Peyer's patch (tissue), 4 donors: ENCODE measurements at regions not wholly inside any gene's neighbourhood (a gene's known extent, or its start where the extent isn't known, plus 50 kb on each side); places are given as distances from the start of the nearest gene placed in this dataset.
"Not testable (repeated sequence)": the region's sequence is repeated elsewhere in the genome, so short reads cannot be mapped to it uniquely, and the experiment has no call there.

Experiments
- POLR2A ChIP-seq, 2 donors: fragments of 450-650 bp; IDR thresholded peaks; one replicate each; pipeline ENCODE4 v1.5.1; 2017; ENCODE audit warnings: antibody characterized with exemption in 2 of 2, mild to moderate bottlenecking in 2 of 2, moderate library complexity in 2 of 2
- TF ChIP-seq, protein P1 (sequence below), 6 experiments: fragments of 450-650 bp in 4 of 6; fragments of 200-600 bp in 2 of 6; sonication (generic) in 1 of 6; IDR thresholded peaks; one replicate each; pipeline ENCODE4 v1.5.1; 2017 to 2019; ENCODE audit warnings: antibody characterized with exemption in 6 of 6, mild to moderate bottlenecking in 3 of 6, moderate library complexity in 1 of 6

DNA sequence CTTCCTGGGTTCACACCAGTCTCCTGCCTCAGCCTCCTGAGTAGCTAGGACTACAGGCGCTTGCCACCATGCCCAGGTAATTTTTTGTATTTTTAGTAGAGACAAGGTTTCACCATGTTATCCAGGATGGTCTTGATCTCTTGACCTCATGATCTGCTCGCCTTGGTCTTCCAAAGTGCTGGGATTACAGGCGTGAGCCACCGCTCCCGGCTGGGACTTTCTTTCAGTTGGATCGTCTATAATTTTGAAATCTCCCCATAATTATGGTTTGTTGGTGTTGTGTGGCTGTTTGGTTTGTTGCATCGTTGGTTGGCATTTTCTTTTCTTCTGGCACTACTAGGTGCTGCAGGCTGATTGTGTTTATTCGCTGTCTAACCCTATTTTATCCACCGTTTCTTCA is 343.6 kb upstream of the NPAP1 start:
- TF ChIP-seq, protein P1, sequence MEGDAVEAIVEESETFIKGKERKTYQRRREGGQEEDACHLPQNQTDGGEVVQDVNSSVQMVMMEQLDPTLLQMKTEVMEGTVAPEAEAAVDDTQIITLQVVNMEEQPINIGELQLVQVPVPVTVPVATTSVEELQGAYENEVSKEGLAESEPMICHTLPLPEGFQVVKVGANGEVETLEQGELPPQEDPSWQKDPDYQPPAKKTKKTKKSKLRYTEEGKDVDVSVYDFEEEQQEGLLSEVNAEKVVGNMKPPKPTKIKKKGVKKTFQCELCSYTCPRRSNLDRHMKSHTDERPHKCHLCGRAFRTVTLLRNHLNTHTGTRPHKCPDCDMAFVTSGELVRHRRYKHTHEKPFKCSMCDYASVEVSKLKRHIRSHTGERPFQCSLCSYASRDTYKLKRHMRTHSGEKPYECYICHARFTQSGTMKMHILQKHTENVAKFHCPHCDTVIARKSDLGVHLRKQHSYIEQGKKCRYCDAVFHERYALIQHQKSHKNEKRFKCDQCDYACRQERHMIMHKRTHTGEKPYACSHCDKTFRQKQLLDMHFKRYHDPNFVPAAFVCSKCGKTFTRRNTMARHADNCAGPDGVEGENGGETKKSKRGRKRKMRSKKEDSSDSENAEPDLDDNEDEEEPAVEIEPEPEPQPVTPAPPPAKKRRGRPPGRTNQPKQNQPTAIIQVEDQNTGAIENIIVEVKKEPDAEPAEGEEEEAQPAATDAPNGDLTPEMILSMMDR (IDR thresholded peaks at IDR 0.05), result not testable (repeated sequence)
- not testable (repeated sequence) for TF ChIP-seq POLR2A (IDR thresholded peaks at IDR 0.05)
